CD14-positive monocyte (primary cell): ENCODE measurements at regions not wholly inside any gene's neighbourhood (a gene's known extent, or its start where the extent isn't known, plus 50 kb on each side); places are given as distances from the start of the nearest gene placed in this dataset.

Experiments
- DNase-seq, 3 donors: peaks; one replicate each; pipeline ENCODE4 v3.0.0-alpha.2; 2011 to 2022
- H2AFZ ChIP-seq: 2 replicates; pipeline ENCODE4 v1.6.0; 2012; ENCODE audit warnings: mild to moderate bottlenecking, low read depth, low read length, inconsistent platforms; ENCODE audit not compliant: insufficient read depth, poor library complexity, severe bottlenecking
- H3K27ac ChIP-seq, 2 donors: 1 replicate in 1 of 2; 2 replicates in 1 of 2; pipeline ENCODE4 v1.5.1; 2012 to 2013; ENCODE audit warnings: low read length in 2 of 2, control low read depth in 1 of 2, inconsistent platforms in 1 of 2, low read depth in 1 of 2, mild to moderate bottlenecking in 1 of 2
- H3K27me3 ChIP-seq, 2 donors: one replicate each; pipeline versions ENCODE4 v1.6.0 to v1.6.1; 2011 to 2013; ENCODE audit warnings: low read length in 2 of 2; ENCODE audit not compliant: control insufficient read depth in 2 of 2, insufficient read depth in 2 of 2
- H3K36me3 ChIP-seq, 2 donors: replicated peaks in 1 of 2; 1 replicate in 1 of 2; 2 replicates in 1 of 2; pipeline versions ENCODE4 v1.5.1 to v1.6.1; 2012 to 2013; ENCODE audit warnings: low read length in 2 of 2, control low read depth in 1 of 2, inconsistent platforms in 1 of 2, mild to moderate bottlenecking in 1 of 2; ENCODE audit not compliant: insufficient read depth in 2 of 2, control insufficient read depth in 1 of 2
- H3K4me1 ChIP-seq, 2 donors: 1 replicate in 1 of 2; 2 replicates in 1 of 2; pipeline versions ENCODE4 v1.5.1 to v1.6.1; 2012 to 2013; ENCODE audit warnings: low read length in 2 of 2, control low read depth in 1 of 2, inconsistent platforms in 1 of 2, mild to moderate bottlenecking in 1 of 2, moderate library complexity in 1 of 2; ENCODE audit not compliant: insufficient read depth in 2 of 2, control insufficient read depth in 1 of 2
- H3K4me2 ChIP-seq: replicated peaks from 2 replicates; pipeline ENCODE3; 2012; ENCODE audit warnings: low read length, moderate library complexity, mild to moderate bottlenecking; ENCODE audit not compliant: poor library complexity, severe bottlenecking; ENCODE audit errors: extremely low read depth
- H3K4me3 ChIP-seq, 3 experiments: fragments of 200-600 bp in 1 of 3; sonication (generic) in 1 of 3; replicated peaks in 1 of 3; 1 replicate in 2 of 3; 2 replicates in 1 of 3; pipeline ENCODE4 v1.5.1; 2011 to 2013; ENCODE audit warnings: low read length in 3 of 3, mild to moderate bottlenecking in 3 of 3, control low read depth in 2 of 3, low read depth in 2 of 3, inconsistent platforms in 1 of 3, moderate library complexity in 1 of 3
- H3K79me2 ChIP-seq: 2 replicates; pipeline ENCODE4 v1.6.0; 2012; ENCODE audit warnings: mild to moderate bottlenecking, control low read depth, inconsistent platforms, low read length, moderate library complexity; ENCODE audit not compliant: insufficient read depth
- H3K9ac ChIP-seq: 2 replicates; pipeline ENCODE4 v1.6.0; 2017; ENCODE audit warnings: low read length, mild to moderate bottlenecking; ENCODE audit not compliant: insufficient read depth, poor library complexity, severe bottlenecking
- H3K9me3 ChIP-seq, 2 donors: replicated peaks in 1 of 2; 1 replicate in 1 of 2; 2 replicates in 1 of 2; pipeline versions ENCODE4 v1.5.1 to v1.6.1; 2012 to 2013; ENCODE audit warnings: low read length in 2 of 2, control low read depth in 1 of 2; ENCODE audit not compliant: control insufficient read depth in 1 of 2, insufficient read depth in 1 of 2
- H4K20me1 ChIP-seq: 2 replicates; pipeline ENCODE4 v1.6.0; 2012; ENCODE audit warnings: mild to moderate bottlenecking, low read length, control low read depth, moderate library complexity; ENCODE audit not compliant: insufficient read depth
- H3K27ac Mint-ChIP-seq, 7 donors: one replicate each; pipeline ENCODE4 v1.8.0; 2020; ENCODE audit warnings: mild to moderate bottlenecking in 7 of 7, mixed read lengths in 7 of 7, moderate library complexity in 6 of 7, inconsistent platforms in 2 of 7
- H3K27me3 Mint-ChIP-seq, 3 donors: one replicate each; pipeline ENCODE4 v1.8.0; 2021 to 2022; ENCODE audit warnings: low read depth in 3 of 3, mild to moderate bottlenecking in 3 of 3, mixed read lengths in 3 of 3, moderate library complexity in 3 of 3, inconsistent platforms in 1 of 3
- H3K36me3 Mint-ChIP-seq, 2 donors: one replicate each; pipeline ENCODE4 v1.8.0; 2020; ENCODE audit warnings: mixed read lengths in 2 of 2, inconsistent platforms in 1 of 2, mild to moderate bottlenecking in 1 of 2
- H3K4me1 Mint-ChIP-seq: one replicate; pipeline ENCODE4 v1.8.0; 2020; ENCODE audit warnings: mild to moderate bottlenecking, mixed read lengths
- H3K4me3 Mint-ChIP-seq, 2 donors: one replicate each; pipeline ENCODE4 v1.8.0; 2020; ENCODE audit warnings: mild to moderate bottlenecking in 2 of 2, mixed read lengths in 2 of 2, moderate library complexity in 1 of 2
- H3K9me3 Mint-ChIP-seq, 7 donors: one replicate each; pipeline ENCODE4 v1.8.0; 2020 to 2022; ENCODE audit warnings: mixed read lengths in 7 of 7, mild to moderate bottlenecking in 6 of 7, moderate library complexity in 6 of 7, inconsistent platforms in 2 of 7
- WGBS: methylation state at CpG from one replicate; pipeline ENCODE4 v1.1.5; 2013; ENCODE audit warnings: missing lambda C conversion rate; ENCODE audit not compliant: insufficient coverage; 5-methylcytosine and 5-hydroxymethylcytosine counted together
- intact Hi-C, 2 donors: fragments of 100-400 bp; cut with micrococcal nuclease; formaldehyde crosslinking; loops; one replicate each; pipeline versions ENCODE4 v1.15.0 to v1.15.1; 2023
- TF ChIP-seq, protein P1 (sequence below): fragments of 200-600 bp; IDR thresholded peaks from one replicate; pipeline ENCODE4 v1.8.0; 2022; ENCODE audit warnings: antibody characterized with exemption, mild to moderate bottlenecking

DNA sequence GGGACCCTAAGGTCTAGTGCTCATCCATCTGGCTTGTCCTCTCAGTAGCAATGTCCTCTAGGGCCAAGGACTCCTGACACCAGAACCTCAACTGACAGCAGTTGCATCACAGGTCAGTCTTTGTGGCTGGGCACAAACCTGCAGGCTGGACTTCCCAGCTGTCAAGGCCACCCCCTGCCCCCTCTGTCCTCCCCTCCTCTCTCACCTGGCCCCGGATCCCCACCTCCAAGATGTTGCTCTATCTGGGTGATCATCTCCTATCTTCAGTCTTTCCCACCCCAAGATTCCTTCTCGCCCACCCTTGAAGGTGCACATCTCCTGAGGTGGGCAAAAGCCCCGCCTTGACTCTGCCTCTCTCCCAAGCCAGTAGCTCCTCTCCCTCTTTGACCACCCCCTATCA is 131.8 kb upstream of the SRSF6 start:
- no peaks in the 10 kb centered on the region for H4K20me1 ChIP-seq
- no peak overlapping the region for H3K4me2 ChIP-seq
- Mint-ChIP-seq H3K36me3 (no peaks in the 10 kb centered on the region), H3K4me3 (no peak overlapping the region), H3K4me1 (no peaks in the 10 kb centered on the region), H3K27ac (no peak overlapping the region), H3K27me3 (peaks cover 0 to 4% (median 2%) of the 10 kb centered on the region in 3 donors), H3K9me3 (peaks cover 0 to 11% (median 1%) of the 10 kb centered on the region in 7 donors)
- no peaks in the 10 kb centered on the region for H3K4me1 ChIP-seq
- no peak overlapping the region for H3K4me3 ChIP-seq
- no peak for DNase-seq
- 38% methylated on average over 1 of the region's 3 CpGs for WGBS
- TF ChIP-seq, protein P1, sequence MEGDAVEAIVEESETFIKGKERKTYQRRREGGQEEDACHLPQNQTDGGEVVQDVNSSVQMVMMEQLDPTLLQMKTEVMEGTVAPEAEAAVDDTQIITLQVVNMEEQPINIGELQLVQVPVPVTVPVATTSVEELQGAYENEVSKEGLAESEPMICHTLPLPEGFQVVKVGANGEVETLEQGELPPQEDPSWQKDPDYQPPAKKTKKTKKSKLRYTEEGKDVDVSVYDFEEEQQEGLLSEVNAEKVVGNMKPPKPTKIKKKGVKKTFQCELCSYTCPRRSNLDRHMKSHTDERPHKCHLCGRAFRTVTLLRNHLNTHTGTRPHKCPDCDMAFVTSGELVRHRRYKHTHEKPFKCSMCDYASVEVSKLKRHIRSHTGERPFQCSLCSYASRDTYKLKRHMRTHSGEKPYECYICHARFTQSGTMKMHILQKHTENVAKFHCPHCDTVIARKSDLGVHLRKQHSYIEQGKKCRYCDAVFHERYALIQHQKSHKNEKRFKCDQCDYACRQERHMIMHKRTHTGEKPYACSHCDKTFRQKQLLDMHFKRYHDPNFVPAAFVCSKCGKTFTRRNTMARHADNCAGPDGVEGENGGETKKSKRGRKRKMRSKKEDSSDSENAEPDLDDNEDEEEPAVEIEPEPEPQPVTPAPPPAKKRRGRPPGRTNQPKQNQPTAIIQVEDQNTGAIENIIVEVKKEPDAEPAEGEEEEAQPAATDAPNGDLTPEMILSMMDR: no peak
- H3K27ac ChIP-seq: no peak overlapping the region
- H3K79me2 ChIP-seq: no peaks in the 10 kb centered on the region
- H2AFZ ChIP-seq: no peak overlapping the region
- H3K9me3 ChIP-seq: no peaks in the 10 kb centered on the region
- no peak overlapping the region for H3K9ac ChIP-seq
- H3K27me3 ChIP-seq: no peaks in the 10 kb centered on the region
- no peaks in the 10 kb centered on the region for H3K36me3 ChIP-seq
- intact Hi-C loops: no loop called here

DNA sequence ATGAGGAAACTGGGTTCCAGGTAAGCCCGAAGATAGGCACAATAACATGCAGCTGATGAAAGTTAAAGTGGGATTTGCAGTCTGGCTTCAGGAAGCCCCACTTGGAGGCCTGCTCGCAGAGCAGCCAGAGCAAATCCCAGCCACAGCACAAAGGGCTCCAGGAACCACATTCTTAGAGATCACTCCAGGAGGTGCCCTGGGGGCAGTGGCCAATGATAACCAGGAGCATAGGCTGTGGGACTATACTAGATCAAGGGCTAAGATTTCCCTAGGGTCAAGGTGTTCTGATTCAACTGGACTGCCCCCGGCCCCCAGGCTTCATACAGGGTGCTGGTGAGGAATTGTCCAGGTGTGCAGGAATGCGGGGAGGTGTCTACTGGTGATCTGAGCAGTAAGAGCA is 133.9 kb upstream of the PTPRT start:
- Mint-ChIP-seq H3K36me3 (no peaks in the 10 kb centered on the region), H3K4me1 (no peaks in the 10 kb centered on the region), H3K27me3 (peaks cover 2 to 4% (median 2%) of the 10 kb centered on the region in 3 donors), H3K4me3 (no peak overlapping the region), H3K9me3 (peaks cover 0 to 9% (median 0%) of the 10 kb centered on the region in 7 donors), H3K27ac (no peak overlapping the region)
- no peak overlapping the region for H3K27ac ChIP-seq
- no peaks in the 10 kb centered on the region for H3K36me3 ChIP-seq
- TF ChIP-seq, protein P1: no peak
- intact Hi-C loops: no loop called here
- no peak overlapping the region for H3K4me3 ChIP-seq
- H3K4me2 ChIP-seq: no peak overlapping the region
- no peaks in the 10 kb centered on the region for H3K27me3 ChIP-seq
- 96% methylated on average over 3 of the region's 4 CpGs for WGBS
- no peaks in the 10 kb centered on the region for H3K79me2 ChIP-seq
- no peak overlapping the region for H3K9ac ChIP-seq
- H3K4me1 ChIP-seq: no peaks in the 10 kb centered on the region
- H4K20me1 ChIP-seq: no peaks in the 10 kb centered on the region
- no peaks in the 10 kb centered on the region for H3K9me3 ChIP-seq
- DNase-seq: no peak
- H2AFZ ChIP-seq: no peak overlapping the region
